Activated T-cell treated with anti-CD3 and anti-CD28 coated beads, Interleukin-2, amount 50 U/mL, for 24 hours (primary cell): ENCODE measurements at regions not wholly inside any gene's neighbourhood (a gene's known extent, or its start where the extent isn't known, plus 50 kb on each side); places are given as distances from the start of the nearest gene placed in this dataset.

ENCODE experiments used
- DNase-seq: peaks from one replicate; pipeline ENCODE4 v3.0.0-alpha.2; 2020
- H3K27ac Mint-ChIP-seq: 2 replicates; pipeline ENCODE4 v1.8.0; 2020; ENCODE audit warnings: mild to moderate bottlenecking, mixed read lengths
- H3K27me3 Mint-ChIP-seq: 2 replicates; pipeline ENCODE4 v1.8.0; 2020; ENCODE audit warnings: mixed read lengths
- H3K36me3 Mint-ChIP-seq: 2 replicates; pipeline ENCODE4 v1.8.0; 2020; ENCODE audit warnings: low read depth, mixed read lengths
- H3K4me1 Mint-ChIP-seq: 2 replicates; pipeline ENCODE4 v1.8.0; 2020; ENCODE audit warnings: low read depth, mixed read lengths
- H3K4me3 Mint-ChIP-seq: 2 replicates; pipeline ENCODE4 v1.8.0; 2020; ENCODE audit warnings: mild to moderate bottlenecking, moderate library complexity, mixed read lengths
- H3K9me3 Mint-ChIP-seq: 2 replicates; pipeline ENCODE4 v1.8.0; 2020; ENCODE audit warnings: mixed read lengths

- Mint-ChIP-seq H3K36me3 (no peaks in the 10 kb centered on the region), H3K27me3 (peaks cover 22% of the 10 kb centered on the region), H3K9me3 (no peaks in the 10 kb centered on the region), H3K27ac (no peak overlapping the region), H3K4me1 (peaks cover 7% of the 10 kb centered on the region), H3K4me3 (no peak overlapping the region)
- DNase-seq: no peak
Observed at GRCh38 chrX:63511361-63511760, 160.2 kb upstream of the SPIN4 start.

DNA sequence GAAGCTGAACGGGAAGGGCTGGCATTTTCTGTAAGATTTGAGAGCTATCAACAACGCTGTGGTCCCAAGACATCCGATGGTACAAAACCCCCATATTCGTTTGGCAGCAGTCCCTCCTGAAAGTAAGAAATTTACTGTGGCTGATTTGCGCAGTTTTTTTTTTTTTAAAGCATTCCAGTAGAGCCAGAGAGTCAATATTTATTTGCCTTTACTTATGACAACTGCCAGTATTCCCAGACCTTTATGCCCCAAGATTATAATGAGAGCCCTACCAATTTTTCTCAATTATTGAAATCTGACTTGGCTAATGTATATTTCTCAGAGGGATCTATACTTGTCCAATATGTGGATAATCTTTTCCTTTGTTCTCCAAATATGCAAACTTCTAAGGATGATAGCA, 157.5 kb upstream of the SPIN4 start:
- Mint-ChIP-seq H3K27ac (no peak overlapping the region), H3K27me3 (peaks cover 11% of the 10 kb centered on the region), H3K4me3 (no peak overlapping the region), H3K4me1 (peaks cover 7% of the 10 kb centered on the region), H3K9me3 (no peaks in the 10 kb centered on the region), H3K36me3 (no peaks in the 10 kb centered on the region)
- DNase-seq: no peak

DNA sequence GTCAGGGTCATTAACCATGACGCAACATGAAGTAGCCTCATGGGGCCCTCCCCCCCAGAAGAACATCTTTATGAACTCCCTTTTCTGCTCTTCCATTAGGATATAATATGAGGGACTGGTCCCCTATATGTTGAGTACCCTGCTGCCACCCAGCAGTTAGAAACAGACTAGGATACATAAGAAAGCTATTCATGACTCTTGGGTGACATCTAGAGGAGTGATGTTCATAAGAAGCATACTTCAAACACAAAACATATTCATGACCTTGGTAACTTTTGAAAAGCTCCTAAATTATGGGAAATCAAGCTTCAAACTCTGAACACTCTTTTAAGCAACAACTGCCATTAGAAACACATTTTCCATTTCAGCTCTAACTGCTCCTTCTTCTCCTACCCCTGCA, 155.2 kb upstream of the SPIN4 start:
- Mint-ChIP-seq H3K36me3 (peaks cover under 1% of the 10 kb centered on the region), H3K9me3 (no peaks in the 10 kb centered on the region), H3K4me3 (no peak overlapping the region), H3K27me3 (peaks cover 6% of the 10 kb centered on the region), H3K27ac (no peak overlapping the region), H3K4me1 (peaks cover 9% of the 10 kb centered on the region)
- no peak for DNase-seq

DNA sequence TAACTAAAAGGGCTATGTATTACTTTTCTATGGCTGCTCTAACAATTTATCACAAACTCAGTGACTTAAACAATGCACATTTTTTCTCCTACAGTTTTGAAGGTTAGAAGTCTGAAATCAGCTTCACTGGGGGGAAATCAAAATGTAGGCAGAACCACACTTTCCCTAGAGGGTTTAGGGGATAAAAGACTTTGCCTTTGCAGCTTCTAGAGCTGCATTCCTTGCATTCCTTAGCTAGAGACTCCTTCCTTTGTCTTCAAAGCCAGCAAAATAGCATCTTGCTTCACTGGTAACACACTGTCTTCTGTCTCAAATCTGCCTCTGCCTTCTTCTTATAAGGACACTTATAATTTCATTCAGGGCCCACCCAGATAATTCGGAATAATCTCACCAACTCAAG, 152.4 kb upstream of the SPIN4 start:
- Mint-ChIP-seq H3K27ac (no peak overlapping the region), H3K9me3 (no peaks in the 10 kb centered on the region), H3K4me3 (no peak overlapping the region), H3K36me3 (peaks cover 5% of the 10 kb centered on the region), H3K27me3 (peaks cover 8% of the 10 kb centered on the region), H3K4me1 (peaks cover 2% of the 10 kb centered on the region)
- DNase-seq: no peak

- Mint-ChIP-seq H3K9me3 (peaks cover 2% of the 10 kb centered on the region), H3K27ac (no peak overlapping the region), H3K36me3 (peaks cover 64% of the 10 kb centered on the region), H3K4me1 (peaks cover 4% of the 10 kb centered on the region), H3K4me3 (no peak overlapping the region), H3K27me3 (peaks cover 20% of the 10 kb centered on the region)
- DNase-seq: no peak
Observed at GRCh38 chrX:63488546-63489373, 137.6 kb upstream of the SPIN4 start.

DNA sequence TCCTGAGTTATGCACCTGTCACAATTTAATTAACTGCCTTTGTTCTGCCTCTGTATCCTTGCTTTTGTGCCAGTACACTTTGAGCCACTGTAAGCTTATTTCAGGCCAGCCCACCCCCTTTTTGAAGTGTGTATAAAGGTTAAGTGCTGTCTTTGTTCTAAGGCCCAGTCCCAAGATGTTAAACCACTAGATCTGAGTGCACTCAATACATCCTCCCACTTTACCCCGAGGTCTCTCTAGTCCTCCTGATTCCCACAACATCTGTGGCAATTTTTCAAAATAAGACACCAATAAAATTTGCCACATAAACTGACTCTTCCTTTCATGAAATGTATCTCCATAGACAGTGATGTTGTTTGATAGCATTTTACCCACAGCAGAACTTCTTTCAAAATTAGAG, 124.1 kb upstream of the SPIN4 start:
- H3K9me3 Mint-ChIP-seq: peaks cover 34% of the 10 kb centered on the region
- no peaks in the 10 kb centered on the region for H3K4me1 Mint-ChIP-seq
- no peak overlapping the region for H3K4me3 Mint-ChIP-seq
- H3K27ac Mint-ChIP-seq: no peak overlapping the region
- H3K27me3 Mint-ChIP-seq: peaks cover 28% of the 10 kb centered on the region
- H3K36me3 Mint-ChIP-seq: peaks cover 82% of the 10 kb centered on the region
- DNase-seq: no peak

GRCh38 chrX:63471004-63471403, 119.9 kb upstream of the SPIN4 start:
- H3K27me3 Mint-ChIP-seq: peaks cover 14% of the 10 kb centered on the region
- peaks cover 24% of the 10 kb centered on the region for H3K9me3 Mint-ChIP-seq
- H3K27ac Mint-ChIP-seq: no peak overlapping the region
- H3K36me3 Mint-ChIP-seq: peaks cover 79% of the 10 kb centered on the region
- H3K4me3 Mint-ChIP-seq: no peak overlapping the region
- DNase-seq: no peak
- no peaks in the 10 kb centered on the region for H3K4me1 Mint-ChIP-seq

- H3K27ac Mint-ChIP-seq: no peak overlapping the region
- H3K36me3 Mint-ChIP-seq: peaks cover 79% of the 10 kb centered on the region
- peaks cover 19% of the 10 kb centered on the region for H3K9me3 Mint-ChIP-seq
- no peak overlapping the region for H3K4me3 Mint-ChIP-seq
- H3K27me3 Mint-ChIP-seq: peaks cover 19% of the 10 kb centered on the region
- no peak for DNase-seq
- no peaks in the 10 kb centered on the region for H3K4me1 Mint-ChIP-seq
Observed at GRCh38 chrX:63470506-63470905, 119.4 kb upstream of the SPIN4 start.

DNA sequence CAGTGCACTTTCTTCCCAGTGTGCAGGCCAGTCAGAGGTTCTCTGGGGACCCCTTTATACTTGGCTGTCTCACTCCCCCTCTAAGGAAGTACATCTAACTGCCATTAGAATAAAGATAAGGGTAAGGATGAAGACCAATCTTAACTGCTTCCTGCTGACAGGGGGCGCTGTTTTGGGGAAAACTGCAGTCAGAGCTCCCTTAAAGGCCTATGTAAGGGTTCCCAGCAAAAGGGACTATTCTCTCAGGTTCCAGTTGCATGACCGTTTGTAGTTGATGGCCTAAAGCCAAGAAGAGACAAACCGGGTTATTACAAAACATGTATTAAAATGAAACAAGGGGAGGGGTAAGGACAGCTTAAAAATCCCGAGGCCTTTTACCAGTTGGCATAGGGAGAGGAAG, 115.6 kb upstream of the SPIN4 start:
- Mint-ChIP-seq H3K27ac (no peak overlapping the region), H3K9me3 (peaks cover 10% of the 10 kb centered on the region), H3K36me3 (peaks cover 67% of the 10 kb centered on the region), H3K4me3 (no peak overlapping the region), H3K27me3 (peaks cover 34% of the 10 kb centered on the region), H3K4me1 (no peaks in the 10 kb centered on the region)
- no peak for DNase-seq

DNA sequence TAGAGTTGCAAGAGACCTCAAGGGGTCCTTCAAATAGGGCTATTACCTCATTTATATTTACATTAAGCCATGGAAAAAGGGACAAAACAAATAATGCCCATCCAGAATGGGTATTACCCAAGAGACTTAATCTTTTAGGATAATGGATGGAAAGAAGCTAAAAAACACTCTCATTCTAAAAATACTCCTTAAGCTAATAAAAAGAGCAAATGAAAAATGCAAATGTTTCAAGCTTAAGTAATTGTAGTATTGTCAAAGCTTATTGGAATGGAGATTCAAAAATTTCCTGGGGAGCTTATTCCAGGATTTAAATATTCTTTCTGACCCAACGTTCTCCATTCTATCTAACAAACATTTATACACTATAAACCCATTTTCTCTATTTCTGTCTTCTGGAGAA, 107.8 kb upstream of the SPIN4 start:
- Mint-ChIP-seq H3K36me3 (peaks cover 56% of the 10 kb centered on the region), H3K27ac (no peak overlapping the region), H3K4me1 (no peaks in the 10 kb centered on the region), H3K4me3 (no peak overlapping the region), H3K27me3 (peaks cover 26% of the 10 kb centered on the region), H3K9me3 (peaks cover 16% of the 10 kb centered on the region)
- no peak for DNase-seq

DNA sequence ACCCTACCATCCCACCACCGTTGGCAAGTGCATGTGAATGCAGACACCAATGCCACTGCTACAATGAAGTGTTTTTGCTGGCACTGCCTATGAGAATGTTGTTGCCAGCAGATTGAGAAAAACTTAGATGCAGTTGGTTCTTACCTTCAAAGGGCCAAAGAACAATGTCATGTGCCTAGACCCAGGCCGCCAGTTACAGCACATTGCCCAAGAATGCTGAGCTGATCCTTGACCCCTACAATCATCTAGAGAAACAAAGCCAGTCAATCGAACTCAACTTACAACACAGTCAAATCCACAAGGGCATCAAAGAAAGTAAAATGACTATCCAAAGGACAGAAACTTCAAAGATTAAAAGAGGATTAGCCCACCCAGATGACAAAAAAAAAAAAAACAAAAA, 102.4 kb upstream of the SPIN4 start:
- peaks cover 66% of the 10 kb centered on the region for H3K36me3 Mint-ChIP-seq
- no peak overlapping the region for H3K27ac Mint-ChIP-seq
- H3K9me3 Mint-ChIP-seq: peaks cover 40% of the 10 kb centered on the region
- H3K27me3 Mint-ChIP-seq: peaks cover 44% of the 10 kb centered on the region
- H3K4me1 Mint-ChIP-seq: no peaks in the 10 kb centered on the region
- no peak for DNase-seq
- no peak overlapping the region for H3K4me3 Mint-ChIP-seq

GRCh38 chrX:63441717-63442116, 90.6 kb upstream of the SPIN4 start:
- Mint-ChIP-seq H3K4me1 (no peaks in the 10 kb centered on the region), H3K9me3 (peaks cover 13% of the 10 kb centered on the region)

GRCh38 chrX:63439580-63439979, 88.4 kb upstream of the SPIN4 start:
- Mint-ChIP-seq H3K4me1 (no peaks in the 10 kb centered on the region), H3K4me3 (no peak overlapping the region), H3K36me3 (peaks cover 50% of the 10 kb centered on the region), H3K27ac (no peak overlapping the region), H3K9me3 (peaks cover 11% of the 10 kb centered on the region), H3K27me3 (peaks cover 5% of the 10 kb centered on the region)
- no peak for DNase-seq

More at GRCh38 chrX:63441717-63442116, 90.6 kb upstream of the SPIN4 start:
- no peak overlapping the region for H3K27ac Mint-ChIP-seq
- peaks cover 44% of the 10 kb centered on the region for H3K36me3 Mint-ChIP-seq
- DNase-seq: no peak
- peaks cover 5% of the 10 kb centered on the region for H3K27me3 Mint-ChIP-seq
- H3K4me3 Mint-ChIP-seq: no peak overlapping the region

GRCh38 chrX:63436865-63437264, 85.7 kb upstream of the SPIN4 start:
- H3K4me1 Mint-ChIP-seq: no peaks in the 10 kb centered on the region
- H3K27me3 Mint-ChIP-seq: peaks cover 17% of the 10 kb centered on the region
- DNase-seq: no peak
- H3K9me3 Mint-ChIP-seq: peaks cover 8% of the 10 kb centered on the region
- peaks cover 44% of the 10 kb centered on the region for H3K36me3 Mint-ChIP-seq
- H3K4me3 Mint-ChIP-seq: no peak overlapping the region
- no peak overlapping the region for H3K27ac Mint-ChIP-seq

- H3K36me3 Mint-ChIP-seq: peaks cover 31% of the 10 kb centered on the region
- H3K27me3 Mint-ChIP-seq: peaks cover 12% of the 10 kb centered on the region
- H3K4me1 Mint-ChIP-seq: no peaks in the 10 kb centered on the region
- H3K27ac Mint-ChIP-seq: no peak overlapping the region
- no peak overlapping the region for H3K4me3 Mint-ChIP-seq
- DNase-seq: no peak
- H3K9me3 Mint-ChIP-seq: peaks cover 6% of the 10 kb centered on the region
Observed at GRCh38 chrX:63434665-63435064, 83.5 kb upstream of the SPIN4 start.
